ENCODE measurements at regions not wholly inside any gene's neighbourhood (a gene's known extent, or its start where the extent isn't known, plus 50 kb on each side); places are given as distances from the start of the nearest gene placed in this dataset.
"Not testable (repeated sequence)": the region's sequence is repeated elsewhere in the genome, so short reads cannot be mapped to it uniquely, and the experiment has no call there.

DNA sequence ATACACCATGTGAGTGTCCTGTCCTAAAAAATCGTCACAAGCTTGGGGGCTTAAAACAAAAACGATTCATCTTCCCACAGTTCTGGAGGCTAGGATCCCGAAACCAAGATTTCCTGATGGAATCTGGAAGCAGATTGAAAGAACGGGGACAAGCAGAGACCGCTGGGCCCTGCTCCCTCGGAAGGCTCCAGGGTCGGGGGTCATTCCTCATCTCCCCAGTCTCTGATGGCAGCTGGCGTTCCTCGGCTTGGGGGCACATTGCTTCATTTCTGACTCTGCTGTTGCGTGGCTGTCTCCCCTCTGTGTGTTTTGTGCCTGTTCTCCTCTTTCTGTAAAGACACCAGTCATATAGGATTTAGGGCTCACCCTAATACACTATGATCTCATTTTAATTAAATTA is 114.2 kb upstream of the TMPRSS2 start:
- H3K36me3 ChIP-seq (replicated peaks; ENCODE audit: control insufficient read depth, insufficient read depth, low read length) = no peaks in the 10 kb centered on the region
- DNase-seq = no peak
- no peak overlapping the region for H3K4me3 ChIP-seq (ENCODE audit: insufficient read depth, low read depth, low read length)
- no peaks in the 10 kb centered on the region for H3K27me3 ChIP-seq (ENCODE audit: control insufficient read depth, insufficient read depth, low read length)

GRCh38 chr21:41621513-41621912 is 113.6 kb upstream of the TMPRSS2 start:
- no peak for DNase-seq
- Histone ChIP-seq H3K4me3 (ENCODE audit: insufficient read depth, low read depth, low read length) (no peak overlapping the region), H3K36me3 (replicated peaks; ENCODE audit: control insufficient read depth, insufficient read depth, low read length) (no peaks in the 10 kb centered on the region), H3K27me3 (ENCODE audit: control insufficient read depth, insufficient read depth, low read length) (no peaks in the 10 kb centered on the region)

GRCh38 chr21:41620982-41621381 is 113.0 kb upstream of the TMPRSS2 start:
- Histone ChIP-seq H3K36me3 (replicated peaks; ENCODE audit: control insufficient read depth, insufficient read depth, low read length) (no peaks in the 10 kb centered on the region), H3K27me3 (ENCODE audit: control insufficient read depth, insufficient read depth, low read length) (no peaks in the 10 kb centered on the region), H3K4me3 (ENCODE audit: insufficient read depth, low read depth, low read length) (no peak overlapping the region)
- no peak for DNase-seq

DNA sequence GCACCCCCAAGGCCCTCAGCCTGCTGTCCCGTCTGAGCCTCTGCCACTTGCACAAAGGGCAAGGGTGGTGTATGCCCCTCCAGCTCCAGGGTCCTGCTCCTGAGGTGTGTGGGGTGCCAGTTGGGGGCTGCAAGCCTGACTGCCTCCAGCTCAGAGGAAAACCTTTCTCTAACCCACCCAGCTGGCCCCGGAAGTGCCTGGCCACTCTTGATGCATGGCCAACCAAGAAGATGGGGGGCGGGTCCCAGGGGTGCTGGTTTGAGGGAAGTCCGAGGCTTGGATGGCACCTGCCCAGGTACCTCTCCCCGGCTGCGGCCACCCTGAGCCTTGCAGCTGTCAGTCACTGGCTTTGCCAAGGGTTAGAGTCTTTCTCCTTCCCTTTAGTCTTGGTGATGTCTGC is 112.6 kb upstream of the TMPRSS2 start:
- Histone ChIP-seq H3K36me3 (replicated peaks; ENCODE audit: control insufficient read depth, insufficient read depth, low read length) (no peaks in the 10 kb centered on the region), H3K4me3 (ENCODE audit: insufficient read depth, low read depth, low read length) (no peak overlapping the region), H3K27me3 (ENCODE audit: control insufficient read depth, insufficient read depth, low read length) (no peaks in the 10 kb centered on the region)
- DNase-seq = no peak

DNA sequence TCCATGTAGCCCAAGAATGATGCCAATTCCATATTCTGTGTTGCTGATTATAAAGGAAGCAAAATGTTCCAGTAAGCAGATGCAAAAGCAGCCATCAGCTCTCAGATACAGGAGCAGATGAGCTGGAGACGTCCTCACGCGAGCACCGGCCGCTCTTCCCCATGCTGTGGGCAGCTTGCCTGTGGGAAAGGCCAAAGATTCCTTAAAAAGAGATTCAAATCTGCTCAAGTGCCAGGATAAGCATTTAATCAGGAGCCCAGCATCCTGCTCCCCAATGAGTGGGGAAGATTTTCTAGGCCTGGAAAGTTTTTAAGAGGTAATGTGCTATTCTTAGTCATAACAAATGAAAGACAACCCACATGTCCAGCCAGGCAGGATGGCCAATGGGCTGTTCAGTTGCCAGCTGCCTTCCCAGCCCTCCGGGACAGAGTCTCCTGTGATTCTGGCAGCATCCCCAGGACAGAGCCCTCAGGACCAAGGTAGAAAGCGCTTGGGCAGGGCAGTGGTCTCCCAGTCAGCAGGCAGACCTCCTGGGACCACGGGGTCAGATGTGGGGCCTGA is 108.2 kb upstream of the TMPRSS2 start:
- H3K36me3 ChIP-seq (replicated peaks; ENCODE audit: control insufficient read depth, insufficient read depth, low read length) = no peaks in the 10 kb centered on the region
- no peaks in the 10 kb centered on the region for H3K27me3 ChIP-seq (ENCODE audit: control insufficient read depth, insufficient read depth, low read length)
- no peak for DNase-seq
- no peak overlapping the region for H3K4me3 ChIP-seq (ENCODE audit: insufficient read depth, low read depth, low read length)

DNA sequence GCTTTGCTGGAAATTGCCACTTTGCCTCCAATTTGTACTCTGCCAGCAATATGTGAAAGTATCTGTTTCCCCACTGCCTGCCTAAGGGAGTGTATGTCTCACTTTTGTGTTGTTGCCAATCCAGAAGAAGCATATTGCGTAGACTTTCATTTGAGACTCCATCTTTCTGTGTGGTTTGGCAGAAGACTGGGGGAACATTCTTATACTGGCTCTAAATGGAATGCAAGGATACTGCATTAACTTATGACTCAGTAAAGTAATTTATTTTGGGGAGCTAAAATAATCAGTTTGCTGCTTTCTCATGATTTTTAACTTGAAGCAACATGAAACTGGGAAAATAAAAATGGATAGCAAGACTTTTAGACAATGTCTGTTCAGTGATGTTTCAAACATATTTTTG is 107.7 kb upstream of the TMPRSS2 start:
- no peak for DNase-seq
- H3K4me3 ChIP-seq (ENCODE audit: insufficient read depth, low read depth, low read length) = no peak overlapping the region
- H3K27me3 ChIP-seq (ENCODE audit: control insufficient read depth, insufficient read depth, low read length) = no peaks in the 10 kb centered on the region
- no peaks in the 10 kb centered on the region for H3K36me3 ChIP-seq (replicated peaks; ENCODE audit: control insufficient read depth, insufficient read depth, low read length)

DNA sequence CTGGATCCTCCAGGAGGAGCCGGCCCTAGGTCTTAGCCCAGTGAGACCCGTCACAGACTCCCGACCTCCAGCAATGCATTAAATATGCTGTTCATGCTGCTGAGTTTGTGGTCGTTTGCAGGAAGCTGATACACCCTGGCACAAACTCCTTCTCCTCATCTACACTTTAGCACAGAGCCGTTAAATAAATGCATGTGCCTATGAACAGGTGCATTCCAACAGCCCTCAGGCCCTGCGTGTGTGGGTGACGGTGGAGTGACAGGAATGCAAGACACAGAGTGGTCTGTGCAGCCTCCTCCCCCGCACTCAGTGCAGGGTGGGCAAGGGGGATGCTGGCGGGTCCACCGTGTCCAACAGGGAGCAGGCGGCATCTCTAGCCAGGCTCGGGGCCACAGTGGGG is 106.6 kb upstream of the TMPRSS2 start:
- H3K27me3 ChIP-seq (ENCODE audit: control insufficient read depth, insufficient read depth, low read length) = no peaks in the 10 kb centered on the region
- no peaks in the 10 kb centered on the region for H3K36me3 ChIP-seq (replicated peaks; ENCODE audit: control insufficient read depth, insufficient read depth, low read length)
- no peak overlapping the region for H3K4me3 ChIP-seq (ENCODE audit: insufficient read depth, low read depth, low read length)
- DNase-seq = no peak

DNA sequence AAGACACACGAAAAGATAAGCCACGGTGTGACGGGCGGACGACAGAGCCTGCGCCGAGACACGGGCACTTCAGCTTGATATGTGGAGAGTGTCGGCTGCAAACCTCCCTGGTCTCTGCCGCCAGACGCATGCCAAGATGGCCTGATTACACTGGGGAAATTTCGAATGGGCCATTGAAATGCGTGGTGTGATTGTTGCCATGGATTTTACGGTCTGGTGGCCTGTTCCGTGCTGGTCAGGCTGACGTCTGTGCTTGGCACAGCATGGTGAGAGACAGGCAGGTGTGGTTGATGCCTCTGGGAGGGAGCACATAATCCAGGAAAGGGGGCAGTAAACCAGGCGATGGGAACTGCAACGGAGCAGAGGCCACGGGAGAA is 105.6 kb upstream of the TMPRSS2 start:
- Histone ChIP-seq H3K27me3 (ENCODE audit: control insufficient read depth, insufficient read depth, low read length) (no peaks in the 10 kb centered on the region), H3K4me3 (ENCODE audit: insufficient read depth, low read depth, low read length) (no peak overlapping the region), H3K36me3 (replicated peaks; ENCODE audit: control insufficient read depth, insufficient read depth, low read length) (no peaks in the 10 kb centered on the region)
- DNase-seq = no peak

DNA sequence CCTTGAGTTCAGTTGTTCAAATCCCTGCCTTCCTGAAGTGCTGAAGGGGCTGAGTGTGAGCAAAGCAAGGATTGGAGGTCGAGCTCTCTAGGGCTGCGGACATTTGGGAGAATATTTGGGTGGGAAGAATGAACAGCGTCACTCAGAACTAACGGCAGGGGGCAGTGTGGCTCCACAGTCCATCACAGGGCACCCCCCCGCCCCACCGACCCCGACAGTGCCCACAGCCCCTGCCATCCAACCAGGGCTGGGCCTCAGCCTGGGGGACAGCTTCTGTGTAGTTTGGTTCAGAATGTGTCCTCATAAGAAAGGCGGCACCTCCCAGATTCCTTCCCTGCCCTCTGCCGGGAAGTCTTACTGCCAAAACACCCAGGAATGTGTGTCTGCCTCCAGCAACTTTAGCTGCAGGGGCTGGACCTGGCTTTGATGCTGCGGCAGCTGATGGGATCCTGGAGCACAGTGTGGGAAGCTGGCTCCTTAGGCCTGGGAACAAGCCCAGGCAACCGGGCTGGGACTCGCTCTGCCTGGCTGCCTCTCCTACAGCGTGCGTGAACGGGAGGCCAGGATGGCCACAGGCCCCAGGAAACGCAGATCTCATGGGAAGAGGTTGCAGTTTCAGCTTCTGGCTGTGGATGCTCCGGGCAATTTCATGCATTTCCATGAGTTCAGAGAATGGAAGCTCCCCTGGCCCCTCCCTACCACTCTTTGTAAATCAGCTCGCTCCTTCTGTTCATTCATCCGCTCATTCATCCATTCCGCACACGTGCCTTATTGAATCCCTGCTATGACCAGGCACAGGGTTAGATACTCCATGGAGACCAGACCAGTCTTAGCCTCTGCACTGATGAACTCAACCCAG is 104.9 kb upstream of the TMPRSS2 start:
- H3K4me3 ChIP-seq (ENCODE audit: insufficient read depth, low read depth, low read length) = no peak overlapping the region
- peak; percentile 93 for DNase-seq
- H3K27me3 ChIP-seq (ENCODE audit: control insufficient read depth, insufficient read depth, low read length) = no peaks in the 10 kb centered on the region
- H3K36me3 ChIP-seq (replicated peaks; ENCODE audit: control insufficient read depth, insufficient read depth, low read length) = no peaks in the 10 kb centered on the region

GRCh38 chr21:41611966-41612606 is 104.1 kb upstream of the TMPRSS2 start:
- DNase-seq = peak; percentile 87
- no peak overlapping the region for H3K4me3 ChIP-seq (ENCODE audit: insufficient read depth, low read depth, low read length)
- H3K36me3 ChIP-seq (replicated peaks; ENCODE audit: control insufficient read depth, insufficient read depth, low read length) = no peaks in the 10 kb centered on the region
- no peaks in the 10 kb centered on the region for H3K27me3 ChIP-seq (ENCODE audit: control insufficient read depth, insufficient read depth, low read length)

DNA sequence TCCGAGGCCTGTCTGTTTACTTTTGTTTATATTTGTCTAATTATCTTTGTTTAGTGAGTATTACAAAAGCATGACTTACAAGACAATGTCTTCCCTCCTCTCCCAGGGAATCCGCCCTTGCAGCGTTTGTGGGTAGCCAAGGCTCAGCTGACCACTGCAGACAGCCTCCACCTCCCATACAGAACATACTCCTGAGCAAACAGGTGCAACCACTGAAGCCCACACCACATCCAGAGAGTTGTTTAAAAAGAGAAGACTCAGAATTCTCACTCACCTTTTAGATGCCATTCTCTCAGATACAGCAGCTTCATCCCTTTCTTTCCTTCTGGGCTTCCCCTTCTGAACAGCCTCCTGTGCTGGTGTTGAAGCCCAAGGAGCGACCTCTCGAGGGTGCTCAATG is 103.5 kb upstream of the TMPRSS2 start:
- Histone ChIP-seq H3K27me3 (ENCODE audit: control insufficient read depth, insufficient read depth, low read length) (no peaks in the 10 kb centered on the region), H3K36me3 (replicated peaks; ENCODE audit: control insufficient read depth, insufficient read depth, low read length) (no peaks in the 10 kb centered on the region), H3K4me3 (ENCODE audit: insufficient read depth, low read depth, low read length) (no peak overlapping the region)
- no peak for DNase-seq

DNA sequence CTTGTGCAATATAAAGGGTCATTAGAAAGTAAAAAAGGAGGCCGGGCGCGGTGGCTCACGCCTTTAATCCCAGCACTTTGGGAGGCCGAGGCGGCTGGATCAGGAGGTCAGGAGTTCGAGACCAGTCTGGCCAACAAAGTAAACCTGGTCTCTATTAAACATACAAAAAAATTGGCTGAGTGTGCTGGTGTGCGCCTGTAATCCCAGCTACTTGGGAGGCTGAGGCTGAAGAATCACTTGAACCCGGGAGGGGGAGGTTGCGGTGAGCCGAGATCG is 102.8 kb upstream of the TMPRSS2 start:
- DNase-seq = not testable (repeated sequence)

DNA sequence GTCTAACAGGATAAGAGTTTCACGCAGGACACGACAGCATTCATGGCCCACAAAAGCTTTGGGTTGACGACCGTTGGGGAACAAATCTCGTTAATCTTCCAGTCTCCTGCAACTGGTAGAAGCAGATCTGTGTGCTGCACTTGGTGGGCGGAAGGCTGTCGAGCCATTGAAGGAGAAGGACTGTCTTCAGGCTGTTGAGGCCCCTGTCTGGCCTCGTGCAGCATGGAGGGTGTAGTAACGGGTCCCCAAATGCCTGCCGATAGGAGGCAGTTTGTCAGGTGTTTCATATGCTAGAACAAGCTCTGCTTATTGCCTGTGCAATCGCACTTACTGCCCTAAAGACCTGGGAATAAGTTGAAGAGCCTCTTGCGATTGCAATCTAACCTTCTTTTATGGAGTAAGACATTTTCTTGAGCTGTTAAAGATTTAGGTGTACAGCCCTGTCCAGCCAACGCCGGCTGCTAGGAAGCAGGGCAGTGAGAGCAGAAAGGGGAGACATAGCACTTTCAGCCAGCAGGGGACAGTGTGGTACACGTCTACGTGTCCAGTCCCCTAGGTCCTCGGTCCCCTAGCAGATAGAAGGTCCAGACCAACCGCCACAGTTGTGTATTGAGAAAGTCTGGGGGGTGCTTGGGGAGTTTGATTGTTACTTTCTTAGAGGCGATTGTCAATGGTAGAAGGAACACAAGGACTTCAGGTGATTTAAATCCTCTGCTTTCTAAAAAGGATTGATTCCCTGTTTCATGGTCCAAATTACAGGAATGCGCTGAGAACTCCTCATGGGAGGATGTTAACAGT is 102.3 kb upstream of the TMPRSS2 start:
- no peaks in the 10 kb centered on the region for H3K27me3 ChIP-seq (ENCODE audit: control insufficient read depth, insufficient read depth, low read length)
- no peak overlapping the region for H3K4me3 ChIP-seq (ENCODE audit: insufficient read depth, low read depth, low read length)
- DNase-seq = peak; percentile 84
- no peaks in the 10 kb centered on the region for H3K36me3 ChIP-seq (replicated peaks; ENCODE audit: control insufficient read depth, insufficient read depth, low read length)

More for the DNA sequence above, 102.8 kb upstream of the TMPRSS2 start:
- H3K4me3 ChIP-seq (ENCODE audit: insufficient read depth, low read depth, low read length); H3K27me3 ChIP-seq (ENCODE audit: control insufficient read depth, insufficient read depth, low read length); H3K36me3 ChIP-seq (replicated peaks; ENCODE audit: control insufficient read depth, insufficient read depth, low read length): not testable (repeated sequence)

GRCh38 chr21:41606706-41607105 is 98.7 kb upstream of the TMPRSS2 start:
- Histone ChIP-seq H3K4me3 (ENCODE audit: insufficient read depth, low read depth, low read length) (no peak overlapping the region), H3K27me3 (ENCODE audit: control insufficient read depth, insufficient read depth, low read length) (no peaks in the 10 kb centered on the region), H3K36me3 (replicated peaks; ENCODE audit: control insufficient read depth, insufficient read depth, low read length) (no peaks in the 10 kb centered on the region)
- DNase-seq = no peak

- no peak for DNase-seq
- H3K4me3 ChIP-seq (ENCODE audit: insufficient read depth, low read depth, low read length) = no peak overlapping the region
- no peaks in the 10 kb centered on the region for H3K36me3 ChIP-seq (replicated peaks; ENCODE audit: control insufficient read depth, insufficient read depth, low read length)
- no peaks in the 10 kb centered on the region for H3K27me3 ChIP-seq (ENCODE audit: control insufficient read depth, insufficient read depth, low read length)
Measured at GRCh38 chr21:41605934-41606285, 98.0 kb upstream of the TMPRSS2 start.
